AG08396 (cell line): ENCODE measurements at regions not wholly inside any gene's neighbourhood (a gene's known extent, or its start where the extent isn't known, plus 50 kb on each side); places are given as distances from the start of the nearest gene placed in this dataset.
"Not testable (repeated sequence)": the region's sequence is repeated elsewhere in the genome, so short reads cannot be mapped to it uniquely, and the experiment has no call there.

ENCODE experiments used
- DNase-seq: peaks from one replicate; pipeline ENCODE4 v3.0.0; 2012; ENCODE audit warnings: low spot score, mixed read lengths

GRCh38 chr2:210861038-210861665, 304.8 kb downstream of the CPS1 start:
- DNase-seq: no peak

- DNase-seq: no peak
Observed at GRCh38 chr2:210862283-210863065, 306.1 kb downstream of the CPS1 start.

GRCh38 chr2:210863283-210863682, 306.9 kb downstream of the CPS1 start:
- no peak for DNase-seq

GRCh38 chr2:210871566-210871965, 315.2 kb downstream of the CPS1 start:
- not testable (repeated sequence) for DNase-seq

- DNase-seq: no peak
Observed at GRCh38 chr2:210873631-210874030, 317.2 kb downstream of the CPS1 start.

- DNase-seq: no peak
Observed at GRCh38 chr2:210884227-210884626, 327.8 kb downstream of the CPS1 start.

GRCh38 chr2:210888035-210888434, 331.6 kb downstream of the CPS1 start:
- no peak for DNase-seq

- DNase-seq: no peak
Observed at GRCh38 chr2:210895132-210895531, 338.7 kb downstream of the CPS1 start.

- no peak for DNase-seq
Observed at GRCh38 chr2:210899131-210899530, 342.7 kb downstream of the CPS1 start.

GRCh38 chr2:210901326-210901725, 344.9 kb downstream of the CPS1 start:
- no peak for DNase-seq

- DNase-seq: no peak
Observed at GRCh38 chr2:210912779-210913178, 356.4 kb downstream of the CPS1 start.

GRCh38 chr2:210913461-210913860, 357.1 kb downstream of the CPS1 start:
- no peak for DNase-seq

GRCh38 chr2:210915912-210916311, 359.5 kb downstream of the CPS1 start:
- no peak for DNase-seq

GRCh38 chr2:210917465-210917864, 361.1 kb downstream of the CPS1 start:
- no peak for DNase-seq

- no peak for DNase-seq
Observed at GRCh38 chr2:210919128-210919527, 362.7 kb downstream of the CPS1 start.

GRCh38 chr2:210922419-210922818, 366.0 kb downstream of the CPS1 start:
- DNase-seq: no peak

GRCh38 chr2:210928714-210929113, 372.3 kb downstream of the CPS1 start:
- DNase-seq: no peak

- no peak for DNase-seq
Observed at GRCh38 chr2:210938228-210938627, 381.8 kb downstream of the CPS1 start.

- no peak for DNase-seq
Observed at GRCh38 chr2:210946395-210946794, 390.0 kb downstream of the CPS1 start.

- DNase-seq: not testable (repeated sequence)
Observed at GRCh38 chr2:210950434-210951060, 394.1 kb downstream of the CPS1 start.

- no peak for DNase-seq
Observed at GRCh38 chr2:210954386-210954907, 398.0 kb downstream of the CPS1 start.

- peak; percentile 2 for DNase-seq
Observed at GRCh38 chr2:210955591-210955990, 399.2 kb downstream of the CPS1 start.

GRCh38 chr2:210956101-210956500, 399.7 kb downstream of the CPS1 start:
- no peak for DNase-seq
